K562 (cell line): ENCODE measurements at regions not wholly inside any gene's neighbourhood (a gene's known extent, or its start where the extent isn't known, plus 50 kb on each side); places are given as distances from the start of the nearest gene placed in this dataset.

ENCODE experiments used
- ARID2 ChIP-seq: fragments of 450-650 bp; IDR thresholded peaks from 2 replicates; pipeline ENCODE4 v1.6.1; 2017; ENCODE audit warnings: antibody characterized with exemption, mild to moderate bottlenecking
- ARNT ChIP-seq, 2 experiments: fragments of 450-650 bp; IDR thresholded peaks; 2 replicates each; pipeline ENCODE4 v1.6.1; 2016; ENCODE audit warnings: mild to moderate bottlenecking in 1 of 2
- CTCF ChIP-seq, 3 experiments: IDR thresholded peaks in 2 of 3; conservative IDR thresholded peaks in 1 of 3; 2 replicates each; pipeline ENCODE4 v1.5.1; 2011 to 2012; ENCODE audit warnings: low read length in 3 of 3, mild to moderate bottlenecking in 3 of 3, control low read depth in 2 of 3, improper control_type of control experiment in 1 of 3, inconsistent platforms in 1 of 3, low read depth in 1 of 3, mixed read lengths in 1 of 3, moderate library complexity in 1 of 3; ENCODE audit not compliant: insufficient read depth in 2 of 3
- EP400 ChIP-seq: fragments of 450-650 bp; IDR thresholded peaks from 2 replicates; pipeline ENCODE4 v1.6.1; 2017; ENCODE audit warnings: antibody characterized with exemption, mild to moderate bottlenecking, moderate library complexity
- ETS1 ChIP-seq: conservative IDR thresholded peaks from 2 replicates; pipeline ENCODE4 v1.6.1; 2011; ENCODE audit warnings: low read depth, mild to moderate bottlenecking, low read length; ENCODE audit not compliant: control insufficient read depth
- ETV6 ChIP-seq, 3 experiments: fragments of 150-350 bp in 1 of 3; sonication (generic) in 1 of 3; formaldehyde crosslinking in 1 of 3; IDR thresholded peaks; 2 replicates each; pipeline versions ENCODE4 v1.6.1 to v1.8.0; 2014 to 2022; ENCODE audit warnings: borderline replicate concordance in 2 of 3, low read depth in 2 of 3, antibody characterized with exemption in 1 of 3, low read length in 1 of 3, mild to moderate bottlenecking in 1 of 3, missing genetic modification reagents in 1 of 3
- FOSL1 ChIP-seq: fragments of 200-800 bp; sonication (Bioruptor generic); conservative IDR thresholded peaks from 2 replicates; pipeline ENCODE4 v1.6.1; 2016; ENCODE audit warnings: missing genetic modification characterization, missing compliant biosample characterization
- GMEB1 ChIP-seq: fragments of 250-450 bp; sonication (Bioruptor Pico); IDR thresholded peaks from 2 replicates; pipeline ENCODE4 v1.4.0; 2020; ENCODE audit warnings: mild to moderate bottlenecking
- HNRNPH1 ChIP-seq: fragments of 200-400 bp; formaldehyde crosslinking; optimal IDR thresholded peaks from 2 replicates; pipeline ENCODE3; 2017; ENCODE audit warnings: low read depth, mild to moderate bottlenecking, low read length, moderate library complexity
- IRF2 ChIP-seq: sonication (generic); formaldehyde crosslinking; IDR thresholded peaks from 2 replicates; pipeline ENCODE4 v1.8.1; 2022; ENCODE audit warnings: mild to moderate bottlenecking, missing genetic modification reagents
- MCM5 ChIP-seq: fragments of 450-650 bp; IDR thresholded peaks from 2 replicates; pipeline ENCODE4 v1.6.1; 2016; ENCODE audit warnings: low read depth
- NFE2L1 ChIP-seq: fragments of 450-650 bp; IDR thresholded peaks from 2 replicates; pipeline ENCODE4 v1.6.1; 2016; ENCODE audit warnings: missing genetic modification characterization, low read depth, mild to moderate bottlenecking, missing compliant biosample characterization, moderate library complexity, borderline replicate concordance
- NR3C1 ChIP-seq: sonication (generic); formaldehyde crosslinking; IDR thresholded peaks from 2 replicates; pipeline ENCODE4 v1.8.1; 2022; ENCODE audit warnings: missing genetic modification reagents
- OTX1 ChIP-seq: fragments of 450-650 bp; formaldehyde crosslinking; IDR thresholded peaks from 2 replicates; pipeline ENCODE4 v1.4.0; 2022; ENCODE audit warnings: mild to moderate bottlenecking
- PCBP2 ChIP-seq: fragments of 200-400 bp; formaldehyde crosslinking; IDR thresholded peaks from 2 replicates; pipeline ENCODE4 v1.6.1; 2018; ENCODE audit warnings: low read length, low read depth, mild to moderate bottlenecking, moderate library complexity; ENCODE audit not compliant: poor library complexity, severe bottlenecking
- PHF20 ChIP-seq: fragments of 450-650 bp; IDR thresholded peaks from 2 replicates; pipeline ENCODE4 v1.6.1; 2018; ENCODE audit not compliant: partially characterized antibody
- PHTF2 ChIP-seq: fragments of 250-450 bp; sonication (Bioruptor Pico); IDR thresholded peaks from 2 replicates; pipeline ENCODE4 v1.5.0; 2021; ENCODE audit warnings: mild to moderate bottlenecking
- RHOXF2B ChIP-seq: fragments of 250-450 bp; sonication (Bioruptor Pico); conservative IDR thresholded peaks from 2 replicates; pipeline ENCODE4 v1.5.1; 2021
- SAFB2 ChIP-seq: fragments of 200-400 bp; formaldehyde crosslinking; IDR thresholded peaks from 2 replicates; pipeline ENCODE4 v1.6.1; 2018; ENCODE audit warnings: borderline replicate concordance, low read length, low read depth, moderate library complexity; ENCODE audit not compliant: severe bottlenecking
- SIN3B ChIP-seq: fragments of 450-650 bp; IDR thresholded peaks from 2 replicates; pipeline ENCODE4 v1.6.1; 2017; ENCODE audit warnings: low read depth, mild to moderate bottlenecking, moderate library complexity
- SNAPC5 ChIP-seq: fragments of 250-450 bp; sonication (Bioruptor Pico); IDR thresholded peaks from 2 replicates; pipeline ENCODE4 v1.8.0; 2021; ENCODE audit warnings: moderate library complexity, mild to moderate bottlenecking, inconsistent platforms
- STAT5A ChIP-seq: IDR thresholded peaks from 2 replicates; pipeline ENCODE4 v1.6.1; 2012; ENCODE audit warnings: low read length, inconsistent platforms, borderline replicate concordance
- XRCC3 ChIP-seq: fragments of 450-650 bp; IDR thresholded peaks from 2 replicates; pipeline ENCODE4 v1.6.1; 2017; ENCODE audit warnings: mild to moderate bottlenecking, moderate library complexity
- ZBTB8A ChIP-seq: fragments of 450-650 bp; IDR thresholded peaks from 2 replicates; pipeline ENCODE4 v1.6.1; 2018; ENCODE audit warnings: mild to moderate bottlenecking, moderate library complexity; ENCODE audit not compliant: partially characterized antibody

GRCh38 chr10:27360581-27361172 is 120.1 kb upstream of the ACBD5 start (continued):
- TF ChIP-seq EP400 (no peak), RHOXF2B (no peak), PHTF2 (CRISPR knock-in tag) (no peak), HNRNPH1 (no peak), PCBP2 (no peak), XRCC3 (no peak), ETV6 (IDR thresholded peaks at IDR 0.05; ENCODE audit: borderline replicate concordance in 1 of 2, low read depth in 2 of 2, low read length in 1 of 2) (no peak), ETV6 (CRISPR knock-in tag; IDR thresholded peaks at IDR 0.05; ENCODE audit: borderline replicate concordance) (no peak), ARID2 (peak; percentile 81), STAT5A (no peak), ZBTB8A (no peak), GMEB1 (CRISPR knock-in tag) (no peak), CTCF (IDR thresholded peaks at IDR 0.05 in 2 of 3, conservative IDR thresholded peaks at IDR 0.05 in 1 of 3; ENCODE audit: insufficient read depth in 2 of 3, low read depth in 1 of 3, low read length in 3 of 3) (peak; percentile 87 to 94 (median 87)), SAFB2 (no peak), NFE2L1 (no peak), OTX1 (no peak), NR3C1 (CRISPR knock-in tag) (no peak), PHF20 (no peak), FOSL1 (tag) (no peak), IRF2 (CRISPR knock-in tag) (no peak), ETS1 (no peak), SNAPC5 (no peak), SIN3B (no peak), ARNT (IDR thresholded peaks at IDR 0.05) (peak in 1 of 2 experiments; percentile 61; a peak in 1 of 4 replicates), MCM5 (no peak)
